Calu3 (cell line): ENCODE measurements at regions not wholly inside any gene's neighbourhood (a gene's known extent, or its start where the extent isn't known, plus 50 kb on each side); places are given as distances from the start of the nearest gene placed in this dataset.
"Not testable (repeated sequence)": the region's sequence is repeated elsewhere in the genome, so short reads cannot be mapped to it uniquely, and the experiment has no call there.

Source experiments
- BruUV-seq: library from RNA; stranded (reverse); fragments of 400-500 nt; replicated peaks from 2 replicates; lab custom pipeline; 2021; lab: Mats Ljungman, UMichigan
- CTCF ChIA-PET: fragments of 300-600 bp; sonication (Branson Sonifier 250); formaldehyde crosslinking; loops from one replicate; lab custom pipeline; 2022; ENCODE audit warnings: antibody characterized with exemption; lab: Charles Lee
- DNase-seq: peaks from one replicate; pipeline ENCODE4 v3.0.0; 2022
- H3K27ac Mint-ChIP-seq: one replicate; pipeline ENCODE4 v1.8.0; 2022; ENCODE audit warnings: mixed read lengths; ENCODE audit not compliant: unreplicated experiment
- H3K27me3 Mint-ChIP-seq: one replicate; pipeline ENCODE4 v1.8.0; 2022; ENCODE audit warnings: mixed read lengths; ENCODE audit not compliant: unreplicated experiment
- H3K36me3 Mint-ChIP-seq: one replicate; pipeline ENCODE4 v1.8.0; 2022; ENCODE audit warnings: mild to moderate bottlenecking, moderate library complexity, mixed read lengths; ENCODE audit not compliant: insufficient read depth, unreplicated experiment
- H3K4me1 Mint-ChIP-seq: one replicate; pipeline ENCODE4 v1.8.0; 2022; ENCODE audit warnings: mild to moderate bottlenecking, low read depth, mixed read lengths; ENCODE audit not compliant: unreplicated experiment
- H3K4me3 Mint-ChIP-seq: one replicate; pipeline ENCODE4 v1.8.0; 2022; ENCODE audit warnings: mild to moderate bottlenecking, low read depth, moderate library complexity, mixed read lengths; ENCODE audit not compliant: unreplicated experiment
- H3K9me3 Mint-ChIP-seq: one replicate; pipeline ENCODE4 v1.8.0; 2022; ENCODE audit warnings: low read depth, mixed read lengths; ENCODE audit not compliant: unreplicated experiment
- CTCF ChIP-seq: fragments of 200-600 bp; IDR thresholded peaks from one replicate; pipeline ENCODE4 v1.8.0; 2022; ENCODE audit warnings: antibody characterized with exemption; ENCODE audit not compliant: unreplicated experiment
- intact Hi-C: fragments of 100-400 bp; cut with micrococcal nuclease; formaldehyde crosslinking; loops from one replicate; pipeline ENCODE4 v1.10.0; 2022; ENCODE audit not compliant: unreplicated experiment

GRCh38 chr1:217048104-217048707 is 325.0 kb upstream of the ESRRG start:
- TF ChIP-seq CTCF, result no peak
- no TSS peak for BruUV-seq
- Mint-ChIP-seq H3K27me3 (no peaks in the 10 kb centered on the region), H3K9me3 (peaks cover 5% of the 10 kb centered on the region), H3K4me1 (no peaks in the 10 kb centered on the region), H3K27ac (no peak overlapping the region), H3K4me3 (no peak overlapping the region), H3K36me3 (no peaks in the 10 kb centered on the region)
- intact Hi-C loops, result no loop called here
- CTCF ChIA-PET, result no interaction called here
- DNase-seq, result peak; percentile 24

GRCh38 chr1:217040711-217041455 is 317.7 kb upstream of the ESRRG start:
- H3K4me3 Mint-ChIP-seq, result no peak overlapping the region

GRCh38 chr1:217039926-217040325 is 316.7 kb upstream of the ESRRG start:
- CTCF ChIA-PET, result no interaction called here
- H3K27ac Mint-ChIP-seq, result no peak overlapping the region
- DNase-seq, result no peak
- TF ChIP-seq CTCF, result no peak
- H3K4me3 Mint-ChIP-seq, result no peak overlapping the region
- peaks cover 20% of the 10 kb centered on the region for H3K9me3 Mint-ChIP-seq
- intact Hi-C loops, result no loop called here
- no TSS peak for BruUV-seq
- H3K27me3 Mint-ChIP-seq, result no peaks in the 10 kb centered on the region
- no peaks in the 10 kb centered on the region for H3K4me1 Mint-ChIP-seq
- H3K36me3 Mint-ChIP-seq, result no peaks in the 10 kb centered on the region

More at GRCh38 chr1:217040711-217041455, 317.7 kb upstream of the ESRRG start:
- no TSS peak for BruUV-seq
- Mint-ChIP-seq H3K36me3 (no peaks in the 10 kb centered on the region), H3K4me1 (no peaks in the 10 kb centered on the region), H3K27ac (no peak overlapping the region), H3K27me3 (no peaks in the 10 kb centered on the region), H3K9me3 (peaks cover 20% of the 10 kb centered on the region)
- intact Hi-C loops, result no loop called here
- TF ChIP-seq CTCF, result no peak
- CTCF ChIA-PET, result no interaction called here
- no peak for DNase-seq

- H3K4me1 Mint-ChIP-seq, H3K4me3 Mint-ChIP-seq, CTCF ChIA-PET, H3K27me3 Mint-ChIP-seq, BruUV-seq, intact Hi-C loops, H3K36me3 Mint-ChIP-seq, DNase-seq: not testable (repeated sequence)
- H3K27ac Mint-ChIP-seq, result peak overlapping the region; percentile 30
- H3K9me3 Mint-ChIP-seq, result peaks cover 20% of the 10 kb centered on the region
Measured at GRCh38 chr1:217039139-217039538, 315.9 kb upstream of the ESRRG start.

- Mint-ChIP-seq H3K36me3 (no peaks in the 10 kb centered on the region), H3K4me3 (no peak overlapping the region), H3K4me1 (no peaks in the 10 kb centered on the region), H3K9me3 (peaks cover 20% of the 10 kb centered on the region), H3K27me3 (no peaks in the 10 kb centered on the region), H3K27ac (no peak overlapping the region)
- TF ChIP-seq CTCF, result no peak
- no TSS peak for BruUV-seq
- no peak for DNase-seq
- intact Hi-C loops, result no loop called here
- CTCF ChIA-PET, result no interaction called here
Measured at GRCh38 chr1:217036757-217037156, 313.5 kb upstream of the ESRRG start.
